Neural progenitor cell (in vitro differentiated cells): ENCODE measurements at regions not wholly inside any gene's neighbourhood (a gene's known extent, or its start where the extent isn't known, plus 50 kb on each side); places are given as distances from the start of the nearest gene placed in this dataset.
"Not testable (repeated sequence)": the region's sequence is repeated elsewhere in the genome, so short reads cannot be mapped to it uniquely, and the experiment has no call there.

Source experiments
- DNase-seq: peaks from one replicate; pipeline ENCODE4 v3.0.0-alpha.2; 2016; ENCODE audit warnings: low spot score
- H2AFZ ChIP-seq: fragments of 200-600 bp; sonication (generic); replicated peaks from 2 replicates; pipeline ENCODE4 v1.6.1; 2016; ENCODE audit warnings: antibody characterized with exemption
- H3F3A ChIP-seq: fragments of 200-600 bp; sonication (generic); 2 replicates; pipeline ENCODE4 v1.6.1; 2016; ENCODE audit warnings: antibody characterized with exemption, low read depth
- H3K27ac ChIP-seq: fragments of 200-600 bp; sonication (generic); 2 replicates; pipeline ENCODE4 v1.5.1; 2016; ENCODE audit warnings: mild to moderate bottlenecking
- H3K27me3 ChIP-seq: fragments of 200-600 bp; sonication (generic); 2 replicates; pipeline ENCODE4 v1.6.1; 2016; ENCODE audit warnings: mild to moderate bottlenecking, moderate library complexity
- H3K36me3 ChIP-seq: fragments of 200-600 bp; sonication (generic); 2 replicates; pipeline ENCODE4 v1.5.1; 2016
- H3K4me1 ChIP-seq: fragments of 200-600 bp; sonication (generic); 2 replicates; pipeline ENCODE4 v1.6.1; 2016; ENCODE audit warnings: mixed run types
- H3K4me2 ChIP-seq: fragments of 200-600 bp; sonication (generic); 2 replicates; pipeline ENCODE4 v1.6.1; 2016
- H3K4me3 ChIP-seq: fragments of 200-600 bp; sonication (generic); 2 replicates; pipeline ENCODE4 v1.5.1; 2016
- H3K79me2 ChIP-seq: fragments of 200-600 bp; sonication (generic); 2 replicates; pipeline ENCODE4 v1.6.1; 2016; ENCODE audit warnings: low read depth
- H3K9ac ChIP-seq: fragments of 200-600 bp; sonication (generic); 2 replicates; pipeline ENCODE4 v1.6.1; 2016
- H3K9me3 ChIP-seq: fragments of 200-600 bp; sonication (generic); 2 replicates; pipeline ENCODE4 v1.5.1; 2016; ENCODE audit warnings: low read depth
- H4K20me1 ChIP-seq: fragments of 200-600 bp; sonication (generic); 2 replicates; pipeline ENCODE4 v1.6.1; 2016; ENCODE audit warnings: low read depth
- H3K27ac Mint-ChIP-seq: 3 replicates; pipeline ENCODE4 v1.8.0; 2021; ENCODE audit warnings: mixed read lengths
- H3K27me3 Mint-ChIP-seq: 2 replicates; pipeline ENCODE4 v1.8.0; 2022; ENCODE audit warnings: low read depth, mild to moderate bottlenecking, inconsistent platforms, moderate library complexity, mixed read lengths; ENCODE audit not compliant: insufficient read depth
- H3K36me3 Mint-ChIP-seq: 3 replicates; pipeline ENCODE4 v1.8.0; 2021; ENCODE audit warnings: mixed read lengths
- H3K4me1 Mint-ChIP-seq: 3 replicates; pipeline ENCODE4 v1.8.0; 2021; ENCODE audit warnings: mixed read lengths
- H3K4me3 Mint-ChIP-seq: 3 replicates; pipeline ENCODE4 v1.8.0; 2021; ENCODE audit warnings: mild to moderate bottlenecking, moderate library complexity, mixed read lengths
- H3K9me3 Mint-ChIP-seq: 3 replicates; pipeline ENCODE4 v1.8.0; 2020; ENCODE audit warnings: mixed read lengths
- CTCF ChIP-seq: fragments of 200-600 bp; sonication (generic); IDR thresholded peaks from 2 replicates; pipeline ENCODE4 v1.5.1; 2017; ENCODE audit warnings: antibody characterized with exemption, mild to moderate bottlenecking
- EZH2 ChIP-seq: fragments of 200-600 bp; sonication (generic); IDR thresholded peaks from 2 replicates; pipeline ENCODE4 v1.6.1; 2017; ENCODE audit warnings: antibody characterized with exemption, mild to moderate bottlenecking, moderate library complexity
- EZH2phosphoT487 ChIP-seq: fragments of 200-600 bp; sonication (generic); IDR thresholded peaks from 2 replicates; pipeline ENCODE4 v1.6.1; 2017; ENCODE audit warnings: antibody characterized with exemption

- Mint-ChIP-seq H3K4me3 (no peak overlapping the region), H3K27ac (no peak overlapping the region), H3K4me1 (no peaks in the 10 kb centered on the region), H3K27me3 (no peaks in the 10 kb centered on the region), H3K36me3 (no peaks in the 10 kb centered on the region), H3K9me3 (peaks cover 9% of the 10 kb centered on the region)
- DNase-seq = no peak
- H4K20me1 ChIP-seq = no peaks in the 10 kb centered on the region
- H3K9ac ChIP-seq = no peak overlapping the region
- TF ChIP-seq EZH2 (no peak), EZH2phosphoT487 (no peak), CTCF (no peak)
- H3K4me2 ChIP-seq = no peak overlapping the region
- no peaks in the 10 kb centered on the region for H3K27me3 ChIP-seq
- H3K9me3 ChIP-seq = no peaks in the 10 kb centered on the region
- no peaks in the 10 kb centered on the region for H3K79me2 ChIP-seq
- no peaks in the 10 kb centered on the region for H3F3A ChIP-seq
- no peak overlapping the region for H3K27ac ChIP-seq
- no peak overlapping the region for H3K4me3 ChIP-seq
- H3K4me1 ChIP-seq = no peaks in the 10 kb centered on the region
- peak overlapping the region; percentile 45 for H2AFZ ChIP-seq
- no peaks in the 10 kb centered on the region for H3K36me3 ChIP-seq
These were observed 1064.1 kb downstream of the OLFM4 start for GRCh38 chr13:54092686-54093085.

- H3K27ac Mint-ChIP-seq = no peak overlapping the region
- H4K20me1 ChIP-seq = no peaks in the 10 kb centered on the region
- H3K9me3 ChIP-seq = no peaks in the 10 kb centered on the region
- DNase-seq = no peak
- TF ChIP-seq CTCF (no peak), EZH2 (no peak), EZH2phosphoT487 (no peak)
- H3K4me3 ChIP-seq = no peak overlapping the region
- H3K27me3 Mint-ChIP-seq = no peaks in the 10 kb centered on the region
- no peak overlapping the region for H2AFZ ChIP-seq
- no peaks in the 10 kb centered on the region for H3K36me3 Mint-ChIP-seq
- no peaks in the 10 kb centered on the region for H3K9me3 Mint-ChIP-seq
- no peaks in the 10 kb centered on the region for H3K36me3 ChIP-seq
- H3K27me3 ChIP-seq = no peaks in the 10 kb centered on the region
- no peak overlapping the region for H3K4me3 Mint-ChIP-seq
- H3K4me1 Mint-ChIP-seq = peaks cover 3% of the 10 kb centered on the region
- H3K4me2 ChIP-seq = no peak overlapping the region
- H3K9ac ChIP-seq = no peak overlapping the region
- H3K79me2 ChIP-seq = no peaks in the 10 kb centered on the region
- H3K4me1 ChIP-seq = no peaks in the 10 kb centered on the region
- H3K27ac ChIP-seq = no peak overlapping the region
- no peaks in the 10 kb centered on the region for H3F3A ChIP-seq
These were observed 1082.0 kb downstream of the OLFM4 start for GRCh38 chr13:54110597-54110996.

GRCh38 chr13:54124700-54125099 lies 1096.1 kb downstream of the OLFM4 start:
- H3F3A ChIP-seq = no peaks in the 10 kb centered on the region
- Mint-ChIP-seq H3K4me1 (no peaks in the 10 kb centered on the region), H3K4me3 (no peak overlapping the region), H3K36me3 (no peaks in the 10 kb centered on the region), H3K27me3 (no peaks in the 10 kb centered on the region), H3K9me3 (peaks cover 2% of the 10 kb centered on the region), H3K27ac (no peak overlapping the region)
- DNase-seq = no peak
- H3K4me1 ChIP-seq = no peaks in the 10 kb centered on the region
- no peaks in the 10 kb centered on the region for H3K27me3 ChIP-seq
- H3K9me3 ChIP-seq = no peaks in the 10 kb centered on the region
- TF ChIP-seq EZH2 (no peak), CTCF (no peak), EZH2phosphoT487 (no peak)
- H3K4me3 ChIP-seq = no peak overlapping the region
- H3K9ac ChIP-seq = no peak overlapping the region
- no peaks in the 10 kb centered on the region for H4K20me1 ChIP-seq
- H3K36me3 ChIP-seq = no peaks in the 10 kb centered on the region
- H3K4me2 ChIP-seq = no peak overlapping the region
- H2AFZ ChIP-seq = no peak overlapping the region
- H3K79me2 ChIP-seq = no peaks in the 10 kb centered on the region
- no peak overlapping the region for H3K27ac ChIP-seq

GRCh38 chr13:54130931-54131330 lies 1102.3 kb downstream of the OLFM4 start:
- H3K9ac ChIP-seq, DNase-seq, H3K4me2 ChIP-seq, H3F3A ChIP-seq, H3K36me3 ChIP-seq, H3K27ac Mint-ChIP-seq, H3K9me3 Mint-ChIP-seq, H3K79me2 ChIP-seq, H3K4me1 ChIP-seq, H4K20me1 ChIP-seq, H3K27me3 Mint-ChIP-seq, H3K4me3 Mint-ChIP-seq, H3K36me3 Mint-ChIP-seq, H3K27ac ChIP-seq, H3K9me3 ChIP-seq, H3K27me3 ChIP-seq, H3K4me3 ChIP-seq, H2AFZ ChIP-seq, H3K4me1 Mint-ChIP-seq: not testable (repeated sequence)

- H3K27ac Mint-ChIP-seq, H3K27me3 ChIP-seq, H3K9me3 Mint-ChIP-seq, H3F3A ChIP-seq, H3K4me3 Mint-ChIP-seq, H3K4me1 Mint-ChIP-seq, H3K4me2 ChIP-seq, H3K27me3 Mint-ChIP-seq, H2AFZ ChIP-seq, H4K20me1 ChIP-seq, H3K9me3 ChIP-seq, H3K4me1 ChIP-seq, H3K9ac ChIP-seq, H3K27ac ChIP-seq, H3K36me3 ChIP-seq, H3K79me2 ChIP-seq, H3K4me3 ChIP-seq, DNase-seq, H3K36me3 Mint-ChIP-seq: not testable (repeated sequence)
These were observed 1102.8 kb downstream of the OLFM4 start for GRCh38 chr13:54131433-54131832.

GRCh38 chr13:54132127-54132526 lies 1103.5 kb downstream of the OLFM4 start:
- not testable (repeated sequence) for H3K27ac Mint-ChIP-seq, H3K4me3 ChIP-seq, H3K36me3 Mint-ChIP-seq, H3F3A ChIP-seq, H3K4me1 Mint-ChIP-seq, H3K27me3 Mint-ChIP-seq, H3K9ac ChIP-seq, H3K36me3 ChIP-seq, H3K79me2 ChIP-seq, H3K4me2 ChIP-seq, H2AFZ ChIP-seq, H4K20me1 ChIP-seq, H3K4me1 ChIP-seq, H3K9me3 Mint-ChIP-seq, H3K27me3 ChIP-seq, H3K4me3 Mint-ChIP-seq, DNase-seq, H3K9me3 ChIP-seq, H3K27ac ChIP-seq
